Stimulated activated CD8-positive, alpha-beta memory T cell treated with anti-CD3 and anti-CD28 coated beads, Interleukin-4, amount 100 ng/mL, for 48 hours (primary cell): ENCODE measurements at regions not wholly inside any gene's neighbourhood (a gene's known extent, or its start where the extent isn't known, plus 50 kb on each side); places are given as distances from the start of the nearest gene placed in this dataset.

ENCODE experiments used
- DNase-seq: peaks from one replicate; pipeline ENCODE4 v3.0.0-alpha.2; 2020

GRCh38 chr2:111219285-111219684 is 98.6 kb downstream of the BCL2L11 start:
- DNase-seq = no peak

GRCh38 chr2:111219734-111220505 is 99.2 kb downstream of the BCL2L11 start:
- DNase-seq = no peak

- DNase-seq = no peak
Measured at GRCh38 chr2:111220962-111221361, 100.2 kb downstream of the BCL2L11 start.

GRCh38 chr2:111221701-111222100 is 101.0 kb downstream of the BCL2L11 start:
- no peak for DNase-seq

GRCh38 chr2:111222204-111222866 is 101.6 kb downstream of the BCL2L11 start:
- no peak for DNase-seq

GRCh38 chr2:111225856-111226255 is 105.1 kb downstream of the BCL2L11 start:
- no peak for DNase-seq

- DNase-seq = no peak
Measured at GRCh38 chr2:111226876-111227700, 106.4 kb downstream of the BCL2L11 start.

GRCh38 chr2:111227716-111228141 is 107.0 kb downstream of the BCL2L11 start:
- no peak for DNase-seq

GRCh38 chr2:111231532-111232252 is 111.0 kb downstream of the BCL2L11 start:
- no peak for DNase-seq

GRCh38 chr2:111235192-111236015 is 114.7 kb downstream of the BCL2L11 start:
- no peak for DNase-seq

GRCh38 chr2:111236025-111236424 is 115.3 kb downstream of the BCL2L11 start:
- no peak for DNase-seq

- no peak for DNase-seq
Measured at GRCh38 chr2:111238296-111238695, 117.6 kb downstream of the BCL2L11 start.

- no peak for DNase-seq
Measured at GRCh38 chr2:111239107-111239506, 118.4 kb downstream of the BCL2L11 start.

- DNase-seq = no peak
Measured at GRCh38 chr2:111239581-111240249, 119.0 kb downstream of the BCL2L11 start.

- no peak for DNase-seq
Measured at GRCh38 chr2:111243295-111243694, 122.6 kb downstream of the BCL2L11 start.

GRCh38 chr2:111244864-111245263 is 124.2 kb downstream of the BCL2L11 start:
- no peak for DNase-seq

GRCh38 chr2:111246620-111247061 is 125.9 kb downstream of the BCL2L11 start:
- DNase-seq = no peak

- DNase-seq = no peak
Measured at GRCh38 chr2:111247491-111247890, 126.8 kb downstream of the BCL2L11 start.

GRCh38 chr2:111249806-111250205 is 129.1 kb downstream of the BCL2L11 start:
- no peak for DNase-seq

- no peak for DNase-seq
Measured at GRCh38 chr2:111250448-111251030, 129.8 kb downstream of the BCL2L11 start.

- DNase-seq = no peak
Measured at GRCh38 chr2:111251711-111252110, 131.0 kb downstream of the BCL2L11 start.
